ENCODE measurements at regions not wholly inside any gene's neighbourhood (a gene's known extent, or its start where the extent isn't known, plus 50 kb on each side); places are given as distances from the start of the nearest gene placed in this dataset.

GRCh38 chr9:113719919-113720318 lies 156.2 kb upstream of the ZNF618 start:
- no peaks in the 10 kb centered on the region for H3K36me3 ChIP-seq (ENCODE audit: control insufficient read depth in 1 of 2, insufficient read depth in 2 of 2, low read length in 2 of 2)
- H3K9ac ChIP-seq (ENCODE audit: low read length) = no peak overlapping the region
- H3K27me3 ChIP-seq (ENCODE audit: insufficient read depth, low read length) = no peaks in the 10 kb centered on the region
- no peaks in the 10 kb centered on the region for H3K4me1 ChIP-seq (ENCODE audit: control insufficient read depth in 1 of 2, insufficient read depth in 2 of 2, low read length in 2 of 2)
- H2BK120ac ChIP-seq (ENCODE audit: insufficient read depth, low read length, poor library complexity) = no peak overlapping the region
- no peak overlapping the region for H3K23ac ChIP-seq (ENCODE audit: low read length)
- H3K18ac ChIP-seq (ENCODE audit: low read length) = no peak overlapping the region
- H2AK5ac ChIP-seq (ENCODE audit: low read length) = no peak overlapping the region
- no peak overlapping the region for H4K12ac ChIP-seq (ENCODE audit: low read depth, low read length)
- no peak overlapping the region for H3K4me3 ChIP-seq (ENCODE audit: low read depth, low read length)
- H3K4me2 ChIP-seq (ENCODE audit: low read length) = no peak overlapping the region
- H2AFZ ChIP-seq (ENCODE audit: insufficient read depth, low read length, poor library complexity) = no peak overlapping the region
- no peak overlapping the region for H3K4ac ChIP-seq (ENCODE audit: low read depth, low read length)
- WGBS (ENCODE audit: extremely low coverage, insufficient coverage, insufficient read length) = no CpG with 5 or more reads among the region's 1 CpG
- H3K9me3 ChIP-seq (ENCODE audit: insufficient read depth, low read depth, low read length) = no peaks in the 10 kb centered on the region
- H3K79me1 ChIP-seq (ENCODE audit: low read length) = no peaks in the 10 kb centered on the region
- no peak for DNase-seq
- no peaks in the 10 kb centered on the region for H3K79me2 ChIP-seq (ENCODE audit: control insufficient read depth, insufficient read depth, low read length, poor library complexity)
- no peak overlapping the region for H2BK5ac ChIP-seq (ENCODE audit: low read depth, low read length, poor library complexity)
- no peak overlapping the region for H3K27ac ChIP-seq (ENCODE audit: low read depth, low read length)
- H2BK12ac ChIP-seq (ENCODE audit: low read length) = no peak overlapping the region
- H4K8ac ChIP-seq (ENCODE audit: low read depth, low read length) = no peak overlapping the region
- no peak overlapping the region for H4K91ac ChIP-seq (ENCODE audit: low read depth, low read length)
- no peak overlapping the region for H3K14ac ChIP-seq (ENCODE audit: low read length)

GRCh38 chr9:113720495-113720894 lies 155.6 kb upstream of the ZNF618 start:
- no peak overlapping the region for H3K9ac ChIP-seq (ENCODE audit: low read length)
- no peak overlapping the region for H3K4ac ChIP-seq (ENCODE audit: low read depth, low read length)
- H2BK120ac ChIP-seq (ENCODE audit: insufficient read depth, low read length, poor library complexity) = no peak overlapping the region
- H3K4me2 ChIP-seq (ENCODE audit: low read length) = no peak overlapping the region
- no peak overlapping the region for H3K18ac ChIP-seq (ENCODE audit: low read length)
- DNase-seq = no peak
- no peak overlapping the region for H3K4me3 ChIP-seq (ENCODE audit: low read depth, low read length)
- H4K8ac ChIP-seq (ENCODE audit: low read depth, low read length) = no peak overlapping the region
- no peak overlapping the region for H4K12ac ChIP-seq (ENCODE audit: low read depth, low read length)
- H2BK5ac ChIP-seq (ENCODE audit: low read depth, low read length, poor library complexity) = no peak overlapping the region
- H3K27ac ChIP-seq (ENCODE audit: low read depth, low read length) = no peak overlapping the region
- no peaks in the 10 kb centered on the region for H3K79me1 ChIP-seq (ENCODE audit: low read length)
- H3K14ac ChIP-seq (ENCODE audit: low read length) = no peak overlapping the region
- no peak overlapping the region for H2BK12ac ChIP-seq (ENCODE audit: low read length)
- no peak overlapping the region for H3K23ac ChIP-seq (ENCODE audit: low read length)
- H2AFZ ChIP-seq (ENCODE audit: insufficient read depth, low read length, poor library complexity) = no peak overlapping the region
- WGBS (ENCODE audit: extremely low coverage, insufficient coverage, insufficient read length) = no CpG with 5 or more reads among the region's 4 CpGs
- H3K4me1 ChIP-seq (ENCODE audit: control insufficient read depth in 1 of 2, insufficient read depth in 2 of 2, low read length in 2 of 2) = no peaks in the 10 kb centered on the region
- H3K27me3 ChIP-seq (ENCODE audit: insufficient read depth, low read length) = no peaks in the 10 kb centered on the region
- no peaks in the 10 kb centered on the region for H3K36me3 ChIP-seq (ENCODE audit: control insufficient read depth in 1 of 2, insufficient read depth in 2 of 2, low read length in 2 of 2)
- H2AK5ac ChIP-seq (ENCODE audit: low read length) = no peak overlapping the region
- no peaks in the 10 kb centered on the region for H3K9me3 ChIP-seq (ENCODE audit: insufficient read depth, low read depth, low read length)
- H4K91ac ChIP-seq (ENCODE audit: low read depth, low read length) = no peak overlapping the region
- no peaks in the 10 kb centered on the region for H3K79me2 ChIP-seq (ENCODE audit: control insufficient read depth, insufficient read depth, low read length, poor library complexity)

GRCh38 chr9:113721856-113722255 lies 154.3 kb upstream of the ZNF618 start:
- Histone ChIP-seq H4K91ac (ENCODE audit: low read depth, low read length) (no peak overlapping the region), H3K27me3 (ENCODE audit: insufficient read depth, low read length) (no peaks in the 10 kb centered on the region), H3K23ac (ENCODE audit: low read length) (no peak overlapping the region), H2AFZ (ENCODE audit: insufficient read depth, low read length, poor library complexity) (no peak overlapping the region), H3K4me1 (ENCODE audit: control insufficient read depth in 1 of 2, insufficient read depth in 2 of 2, low read length in 2 of 2) (no peaks in the 10 kb centered on the region), H2BK120ac (ENCODE audit: insufficient read depth, low read length, poor library complexity) (no peak overlapping the region), H3K18ac (ENCODE audit: low read length) (no peak overlapping the region), H2BK5ac (ENCODE audit: low read depth, low read length, poor library complexity) (no peak overlapping the region), H3K79me1 (ENCODE audit: low read length) (no peaks in the 10 kb centered on the region), H3K14ac (ENCODE audit: low read length) (no peak overlapping the region), H4K12ac (ENCODE audit: low read depth, low read length) (no peak overlapping the region), H3K36me3 (ENCODE audit: control insufficient read depth in 1 of 2, insufficient read depth in 2 of 2, low read length in 2 of 2) (no peaks in the 10 kb centered on the region), H3K27ac (ENCODE audit: low read depth, low read length) (no peak overlapping the region), H2BK12ac (ENCODE audit: low read length) (no peak overlapping the region), H3K4me3 (ENCODE audit: low read depth, low read length) (no peak overlapping the region), H3K79me2 (ENCODE audit: control insufficient read depth, insufficient read depth, low read length, poor library complexity) (no peaks in the 10 kb centered on the region), H3K4ac (ENCODE audit: low read depth, low read length) (no peak overlapping the region), H3K9me3 (ENCODE audit: insufficient read depth, low read depth, low read length) (no peaks in the 10 kb centered on the region), H2AK5ac (ENCODE audit: low read length) (no peak overlapping the region), H4K8ac (ENCODE audit: low read depth, low read length) (no peak overlapping the region), H3K9ac (ENCODE audit: low read length) (no peak overlapping the region), H3K4me2 (ENCODE audit: low read length) (no peak overlapping the region)
- no CpG with 5 or more reads among the region's 1 CpG for WGBS (ENCODE audit: extremely low coverage, insufficient coverage, insufficient read length)
- DNase-seq = no peak

GRCh38 chr9:113724202-113724601 lies 151.9 kb upstream of the ZNF618 start:
- H3K9ac ChIP-seq (ENCODE audit: low read length) = no peak overlapping the region
- no peak overlapping the region for H2BK5ac ChIP-seq (ENCODE audit: low read depth, low read length, poor library complexity)
- no peak overlapping the region for H3K27ac ChIP-seq (ENCODE audit: low read depth, low read length)
- H3K4me2 ChIP-seq (ENCODE audit: low read length) = no peak overlapping the region
- no peak overlapping the region for H4K91ac ChIP-seq (ENCODE audit: low read depth, low read length)
- H2BK120ac ChIP-seq (ENCODE audit: insufficient read depth, low read length, poor library complexity) = no peak overlapping the region
- H2BK12ac ChIP-seq (ENCODE audit: low read length) = no peak overlapping the region
- H3K27me3 ChIP-seq (ENCODE audit: insufficient read depth, low read length) = no peaks in the 10 kb centered on the region
- no peaks in the 10 kb centered on the region for H3K79me1 ChIP-seq (ENCODE audit: low read length)
- no peak overlapping the region for H3K23ac ChIP-seq (ENCODE audit: low read length)
- WGBS (ENCODE audit: extremely low coverage, insufficient coverage, insufficient read length) = no CpG with 5 or more reads among the region's 6 CpGs
- no peaks in the 10 kb centered on the region for H3K36me3 ChIP-seq (ENCODE audit: control insufficient read depth in 1 of 2, insufficient read depth in 2 of 2, low read length in 2 of 2)
- H3K4me1 ChIP-seq (ENCODE audit: control insufficient read depth in 1 of 2, insufficient read depth in 2 of 2, low read length in 2 of 2) = no peaks in the 10 kb centered on the region
- peaks cover 1% of the 10 kb centered on the region for H3K9me3 ChIP-seq (ENCODE audit: insufficient read depth, low read depth, low read length)
- no peak overlapping the region for H2AFZ ChIP-seq (ENCODE audit: insufficient read depth, low read length, poor library complexity)
- H3K4me3 ChIP-seq (ENCODE audit: low read depth, low read length) = no peak overlapping the region
- no peak overlapping the region for H3K18ac ChIP-seq (ENCODE audit: low read length)
- H4K12ac ChIP-seq (ENCODE audit: low read depth, low read length) = no peak overlapping the region
- H3K4ac ChIP-seq (ENCODE audit: low read depth, low read length) = no peak overlapping the region
- no peak overlapping the region for H2AK5ac ChIP-seq (ENCODE audit: low read length)
- H4K8ac ChIP-seq (ENCODE audit: low read depth, low read length) = no peak overlapping the region
- H3K14ac ChIP-seq (ENCODE audit: low read length) = no peak overlapping the region
- H3K79me2 ChIP-seq (ENCODE audit: control insufficient read depth, insufficient read depth, low read length, poor library complexity) = no peaks in the 10 kb centered on the region
- DNase-seq = no peak
